ENCODE measurements at regions not wholly inside any gene's neighbourhood (a gene's known extent, or its start where the extent isn't known, plus 50 kb on each side); places are given as distances from the start of the nearest gene placed in this dataset.

DNA sequence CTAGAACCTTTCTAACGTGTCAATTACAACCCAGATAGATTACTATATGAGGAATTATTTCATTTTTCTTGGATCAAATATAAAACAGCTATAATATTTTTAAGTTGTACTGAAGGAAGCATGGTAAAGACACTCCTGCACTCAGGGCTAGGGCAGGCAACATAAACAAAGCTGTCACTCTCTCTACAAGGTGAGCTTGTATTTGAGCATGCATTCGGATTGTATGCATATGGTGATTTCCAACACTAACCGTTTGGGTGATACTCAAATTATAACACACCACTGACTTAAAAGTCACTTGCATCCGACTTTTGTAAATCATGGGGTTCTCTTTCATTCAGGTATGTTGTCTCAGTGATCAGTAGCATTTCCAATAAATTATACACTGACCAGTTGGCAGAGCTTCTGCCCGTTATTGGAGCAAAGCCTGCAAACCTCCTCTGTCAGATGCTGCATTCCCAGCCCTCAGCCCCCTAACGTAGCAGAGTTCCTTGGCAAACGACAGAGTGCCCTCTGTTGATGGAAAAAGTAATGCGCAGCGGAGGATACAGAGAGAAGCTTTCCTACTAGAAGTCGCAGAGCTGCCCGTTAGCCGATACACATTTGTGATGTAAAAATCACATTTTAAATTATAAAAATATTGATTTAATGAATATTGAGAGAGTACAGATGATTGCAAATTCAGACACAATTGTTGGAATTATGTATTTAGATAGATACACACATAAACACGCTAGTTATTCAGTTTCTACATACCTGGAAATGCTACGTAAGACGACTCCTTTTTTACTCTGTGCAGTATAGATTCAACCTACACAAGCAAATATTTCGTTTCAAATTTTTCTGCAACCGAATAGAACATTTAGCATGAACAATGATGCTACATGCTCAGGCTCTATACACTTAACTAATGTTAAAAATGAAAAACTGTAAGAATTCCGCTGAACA lies 173.9 kb upstream of the SP4 start:
- peak; percentile 73 for FAIRE-seq

- FAIRE-seq = peak; percentile 97
Measured at GRCh38 chr7:21256310-21256877, 171.5 kb upstream of the SP4 start.

DNA sequence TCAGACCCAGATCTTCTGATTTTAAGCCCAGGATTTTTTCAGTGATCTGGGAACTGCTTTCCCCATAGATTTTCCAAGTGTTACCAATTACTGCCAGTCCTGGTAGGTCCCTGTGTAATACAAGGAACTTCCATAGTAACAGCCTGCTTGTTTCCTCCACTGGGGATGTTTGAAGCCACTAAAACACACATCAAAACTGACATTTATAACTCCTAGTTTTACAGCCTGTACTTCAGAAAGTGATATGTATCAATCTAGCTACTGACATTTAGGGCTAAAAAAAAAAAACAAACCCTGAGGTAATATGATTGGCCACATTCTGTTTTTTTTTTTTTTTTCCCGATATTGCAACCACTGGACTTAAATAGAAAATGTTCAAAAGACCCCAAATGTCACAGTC lies 166.9 kb upstream of the SP4 start:
- no peak for FAIRE-seq

- no peak for FAIRE-seq
Measured at GRCh38 chr7:21261627-21262594, 166.0 kb upstream of the SP4 start.

GRCh38 chr7:21269021-21269420 lies 158.9 kb upstream of the SP4 start:
- FAIRE-seq = no peak

DNA sequence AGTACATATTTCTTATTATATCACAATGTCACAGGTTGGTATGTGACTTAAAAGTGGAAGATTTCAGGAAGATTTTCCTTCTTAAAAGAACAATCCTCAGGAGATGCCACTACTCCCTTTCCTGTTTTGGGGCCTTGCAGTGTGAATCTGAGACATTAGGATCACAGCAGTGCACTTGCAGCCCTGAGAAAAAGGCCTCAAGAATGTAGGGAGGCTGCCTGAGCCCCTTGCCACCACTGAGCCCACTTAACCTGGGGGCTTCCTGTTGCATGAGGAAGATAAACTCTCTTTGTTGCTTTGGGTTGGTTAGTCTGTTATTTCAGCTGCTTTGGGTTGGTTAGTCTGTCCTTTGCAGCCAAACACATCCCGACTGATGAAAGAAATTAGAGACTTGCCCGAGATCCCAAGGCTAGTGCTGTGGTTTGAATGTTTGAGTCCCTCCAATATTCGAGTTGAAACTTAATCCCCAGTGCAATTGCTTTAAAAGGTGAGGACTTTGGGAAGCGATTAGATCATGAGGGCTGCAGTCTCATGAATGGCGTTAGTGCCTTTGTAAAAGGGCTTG lies 151.3 kb upstream of the SP4 start:
- no peak for FAIRE-seq

- no peak for FAIRE-seq
Measured at GRCh38 chr7:21278944-21279343, 148.9 kb upstream of the SP4 start.

DNA sequence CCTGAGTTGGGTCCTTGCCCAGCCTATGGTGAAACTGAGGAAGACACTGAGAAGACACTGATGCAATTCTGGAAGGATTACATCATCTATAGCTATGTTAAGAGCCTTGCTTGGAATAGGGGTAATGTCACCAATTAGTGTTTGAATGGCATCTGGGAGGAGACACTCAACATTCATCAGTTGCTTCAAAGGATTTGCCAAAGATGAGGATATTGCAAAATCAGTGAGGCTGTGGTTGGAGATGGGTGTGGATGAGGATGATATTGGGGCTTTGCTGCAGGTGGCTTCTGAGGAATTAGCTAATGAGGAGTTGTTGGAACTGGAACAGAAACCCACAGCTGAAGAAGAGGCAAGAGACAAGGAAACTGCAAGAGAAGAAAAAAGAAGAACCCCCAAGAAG lies 146.7 kb upstream of the SP4 start:
- FAIRE-seq = no peak

GRCh38 chr7:21293771-21294170 lies 134.1 kb upstream of the SP4 start:
- FAIRE-seq = no peak

- FAIRE-seq = peak; percentile 94
Measured at GRCh38 chr7:21299766-21300165, 128.1 kb upstream of the SP4 start.

GRCh38 chr7:21300692-21301091 lies 127.2 kb upstream of the SP4 start:
- FAIRE-seq = no peak

- no peak for FAIRE-seq
Measured at GRCh38 chr7:21304808-21305375, 123.0 kb upstream of the SP4 start.

DNA sequence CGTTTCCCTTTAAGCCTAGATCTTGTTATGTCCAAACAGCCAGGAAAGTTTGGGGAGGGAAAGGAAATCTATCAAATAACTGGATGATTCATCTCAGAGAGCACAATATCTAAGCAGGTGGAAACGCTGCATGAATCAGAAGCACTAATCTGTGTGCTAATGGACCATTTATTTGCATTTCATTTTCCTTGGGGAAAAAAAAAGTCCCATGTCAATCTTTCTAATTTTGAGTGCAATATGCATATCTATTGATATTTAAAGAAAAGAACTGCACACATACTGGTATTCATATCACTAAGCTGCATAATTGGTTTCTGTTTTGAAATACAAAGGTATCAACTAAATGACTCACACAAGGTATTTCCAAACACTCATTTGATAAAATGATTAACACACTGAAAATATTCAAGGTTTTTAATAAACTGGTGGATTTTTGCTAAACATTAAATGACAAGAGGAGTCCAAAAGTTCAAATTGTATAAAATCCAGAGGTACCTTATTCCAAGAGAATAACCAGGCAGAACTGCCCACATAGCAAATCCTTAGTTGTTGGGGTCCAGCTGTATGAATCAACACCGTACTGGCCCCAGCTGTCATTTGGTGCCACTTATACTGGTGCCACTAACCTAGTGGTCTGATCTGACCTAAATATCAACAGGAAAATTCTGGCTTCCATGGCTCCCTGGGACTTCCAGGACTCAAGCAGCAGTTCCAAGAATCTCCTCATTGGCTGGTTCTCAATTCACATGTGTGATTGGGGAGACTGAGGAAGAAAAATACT lies 122.2 kb upstream of the SP4 start:
- FAIRE-seq = no peak

DNA sequence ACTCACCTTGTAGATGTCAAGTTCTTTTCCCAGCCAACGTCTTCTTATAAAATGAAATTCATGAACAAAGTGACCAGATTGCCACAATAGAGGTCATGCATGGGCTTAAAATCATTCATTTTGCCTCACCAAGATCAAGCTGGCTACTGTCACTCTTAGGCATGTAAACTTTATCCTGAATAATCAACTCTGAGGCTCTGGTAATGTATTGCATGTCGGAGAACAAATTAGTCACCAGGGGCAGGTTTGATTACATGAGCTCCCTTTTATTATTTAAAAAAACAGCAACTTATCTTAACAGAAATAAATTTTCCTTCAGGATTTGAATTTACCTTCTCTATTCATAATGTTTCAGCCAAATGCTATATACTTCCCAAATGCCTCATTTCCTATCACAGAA lies 112.9 kb upstream of the SP4 start:
- FAIRE-seq = no peak

- FAIRE-seq = no peak
Measured at GRCh38 chr7:21317966-21318915, 109.6 kb upstream of the SP4 start.

GRCh38 chr7:21318916-21319270 lies 109.0 kb upstream of the SP4 start:
- FAIRE-seq = no peak

- FAIRE-seq = no peak
Measured at GRCh38 chr7:21326241-21326640, 101.6 kb upstream of the SP4 start.

DNA sequence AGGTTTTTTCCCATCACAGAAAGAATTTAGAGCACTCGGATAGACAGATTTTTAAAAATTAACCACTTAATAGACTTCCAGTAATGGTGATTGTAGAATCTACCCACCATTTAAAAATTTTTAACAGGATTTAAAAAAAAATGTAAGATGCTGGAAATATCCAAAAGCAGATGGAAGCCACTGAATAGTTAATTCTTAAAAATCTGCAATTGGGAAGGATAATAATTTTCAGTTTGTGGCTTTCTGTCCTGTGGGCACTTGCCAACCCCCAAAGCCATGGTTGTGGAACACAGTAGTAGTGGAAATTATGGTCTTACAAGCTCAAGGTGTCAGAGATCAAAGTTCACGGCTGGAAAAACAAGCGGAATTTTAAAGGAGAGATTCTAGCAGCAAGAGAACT lies 101.0 kb upstream of the SP4 start:
- FAIRE-seq = no peak

GRCh38 chr7:21327422-21328409 lies 100.2 kb upstream of the SP4 start:
- peak; percentile 99 for FAIRE-seq
